GM13977 (cell line): ENCODE measurements at regions not wholly inside any gene's neighbourhood (a gene's known extent, or its start where the extent isn't known, plus 50 kb on each side); places are given as distances from the start of the nearest gene placed in this dataset.

Experiments
- DNase-seq: peaks from one replicate; pipeline ENCODE4 v3.0.0; 2012; ENCODE audit warnings: low spot score
- CTCF ChIP-seq: IDR thresholded peaks from 2 replicates; pipeline ENCODE4 v1.5.1; 2012; ENCODE audit warnings: mild to moderate bottlenecking, control low read depth; ENCODE audit not compliant: insufficient read depth; ENCODE audit errors: extremely low read depth, missing control alignments
- in situ Hi-C: fragments of 300-500 bp; cut with MboI; formaldehyde crosslinking; loops from one replicate; pipeline ENCODE4 v1.12.0; 2022; ENCODE audit warnings: low sequenced_read_pairs, low pct_unique_long_range_greater_than_20kb, mixed read lengths, inconsistent platforms; ENCODE audit not compliant: unreplicated experiment

DNA sequence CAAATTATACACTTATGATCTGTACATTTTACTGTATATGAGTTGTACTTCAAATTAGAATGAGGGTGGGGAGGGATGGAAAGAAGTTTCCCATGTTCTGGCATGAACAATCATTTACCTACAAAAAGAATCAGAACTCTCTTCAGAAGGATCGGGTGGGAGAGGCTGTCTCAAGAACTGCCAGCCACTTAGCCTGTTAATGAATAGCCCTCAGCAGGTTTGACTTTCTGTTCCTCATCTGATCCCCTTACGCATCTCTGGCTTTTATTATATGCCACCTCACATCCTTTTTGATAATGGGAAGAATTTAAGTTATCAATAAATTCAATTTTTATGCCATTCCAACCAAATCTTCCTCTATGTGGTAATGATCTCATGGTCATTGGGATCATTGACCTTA is 168.3 kb upstream of the TGFBR2 start:
- TF ChIP-seq CTCF = no peak
- no peak for DNase-seq
- in situ Hi-C loops = no loop called here

DNA sequence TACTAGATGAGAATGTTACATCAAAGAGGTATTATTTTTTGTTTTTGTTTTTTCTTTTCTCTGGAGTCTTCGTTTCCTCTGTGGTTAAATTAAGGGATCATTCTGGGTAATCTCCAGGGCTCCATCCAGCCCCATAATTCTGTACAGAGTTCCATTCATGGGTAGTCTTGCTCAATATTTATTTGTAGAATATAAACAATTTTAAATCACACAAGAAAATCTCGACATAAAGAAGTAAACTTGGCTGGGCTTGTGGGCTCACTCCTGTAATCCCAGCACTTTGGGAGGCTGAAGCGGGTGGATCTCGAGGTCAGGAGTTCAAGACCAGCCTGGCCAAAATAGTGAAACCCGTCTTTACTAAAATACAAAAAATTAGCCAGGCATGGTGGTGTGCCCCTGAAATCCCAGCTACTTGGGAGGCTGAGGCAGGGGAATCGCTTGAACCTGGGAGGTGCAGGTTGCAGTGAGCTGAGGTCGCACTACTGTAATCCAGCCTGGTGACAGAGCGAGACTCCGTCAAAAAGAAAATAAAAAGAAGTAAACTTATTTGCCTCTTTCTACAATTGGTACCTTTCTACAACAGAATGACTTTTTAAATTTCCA is 166.8 kb upstream of the TGFBR2 start:
- no peak for TF ChIP-seq CTCF
- in situ Hi-C loops = no loop called here
- DNase-seq = no peak

GRCh38 chr3:30440147-30440604 is 166.2 kb upstream of the TGFBR2 start:
- TF ChIP-seq CTCF = no peak
- in situ Hi-C loops = no loop called here
- no peak for DNase-seq

DNA sequence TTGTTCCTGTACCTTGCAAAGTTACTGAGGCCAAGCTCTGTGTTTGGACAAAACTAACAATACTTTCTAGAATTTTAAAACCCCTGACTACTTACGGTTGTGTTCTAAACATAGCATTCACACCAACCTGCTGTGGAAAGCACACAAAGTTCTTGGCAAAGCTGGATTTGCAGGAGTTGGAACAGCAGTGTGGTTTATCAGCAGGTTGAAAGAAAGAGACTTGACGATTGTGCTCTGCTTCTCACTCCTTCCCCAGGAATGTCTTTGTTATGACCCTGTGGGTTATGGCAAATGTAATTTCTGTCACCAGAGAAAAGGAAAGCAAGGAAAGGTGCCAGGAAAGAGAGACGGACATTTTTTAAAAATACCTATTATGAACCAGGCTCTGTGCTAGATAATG is 165.5 kb upstream of the TGFBR2 start:
- in situ Hi-C loops = no loop called here
- no peak for TF ChIP-seq CTCF
- no peak for DNase-seq

DNA sequence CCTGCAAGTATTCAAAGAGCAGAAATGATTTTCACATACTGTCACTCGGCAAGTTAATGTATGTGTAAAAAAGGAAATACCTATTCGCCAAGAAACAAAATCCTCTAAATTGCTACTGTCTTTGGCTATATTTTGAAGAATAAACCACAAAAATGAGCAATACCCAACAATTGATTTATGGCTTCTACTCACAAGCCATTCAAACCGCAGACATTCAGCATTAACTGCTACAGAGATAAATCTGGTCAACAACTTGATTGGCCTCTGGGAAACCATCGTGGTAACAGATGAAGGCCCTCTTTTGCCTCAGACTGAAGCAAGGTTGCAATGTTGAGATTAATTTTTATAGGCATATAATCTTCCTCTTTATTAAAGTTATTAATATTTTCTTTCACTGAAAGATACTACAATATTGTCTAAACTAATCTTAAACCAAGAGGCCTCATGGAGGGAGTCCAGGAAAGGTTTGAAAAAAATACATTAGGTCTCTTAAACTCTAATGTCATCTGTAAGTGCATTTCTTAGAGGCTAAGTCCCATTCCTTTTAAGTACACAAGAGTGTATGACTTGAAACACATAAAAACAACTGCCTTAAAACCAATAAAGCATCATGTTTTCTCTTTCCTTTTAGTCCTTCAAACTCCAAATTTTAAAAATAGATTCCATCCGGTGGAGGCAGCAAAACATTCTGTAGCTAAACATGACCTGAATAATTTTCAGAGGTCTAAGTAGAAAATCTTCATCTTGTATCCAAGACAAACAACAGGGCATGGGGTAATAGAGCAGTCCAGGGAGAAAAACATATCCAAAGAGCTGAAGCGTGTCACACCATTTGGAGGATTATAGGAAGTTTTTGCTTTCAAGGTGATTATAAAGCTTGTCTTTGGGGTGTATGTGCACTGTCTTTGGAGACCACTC is 162.4 kb upstream of the TGFBR2 start:
- DNase-seq = no peak
- in situ Hi-C loops = no loop called here
- no peak for TF ChIP-seq CTCF

DNA sequence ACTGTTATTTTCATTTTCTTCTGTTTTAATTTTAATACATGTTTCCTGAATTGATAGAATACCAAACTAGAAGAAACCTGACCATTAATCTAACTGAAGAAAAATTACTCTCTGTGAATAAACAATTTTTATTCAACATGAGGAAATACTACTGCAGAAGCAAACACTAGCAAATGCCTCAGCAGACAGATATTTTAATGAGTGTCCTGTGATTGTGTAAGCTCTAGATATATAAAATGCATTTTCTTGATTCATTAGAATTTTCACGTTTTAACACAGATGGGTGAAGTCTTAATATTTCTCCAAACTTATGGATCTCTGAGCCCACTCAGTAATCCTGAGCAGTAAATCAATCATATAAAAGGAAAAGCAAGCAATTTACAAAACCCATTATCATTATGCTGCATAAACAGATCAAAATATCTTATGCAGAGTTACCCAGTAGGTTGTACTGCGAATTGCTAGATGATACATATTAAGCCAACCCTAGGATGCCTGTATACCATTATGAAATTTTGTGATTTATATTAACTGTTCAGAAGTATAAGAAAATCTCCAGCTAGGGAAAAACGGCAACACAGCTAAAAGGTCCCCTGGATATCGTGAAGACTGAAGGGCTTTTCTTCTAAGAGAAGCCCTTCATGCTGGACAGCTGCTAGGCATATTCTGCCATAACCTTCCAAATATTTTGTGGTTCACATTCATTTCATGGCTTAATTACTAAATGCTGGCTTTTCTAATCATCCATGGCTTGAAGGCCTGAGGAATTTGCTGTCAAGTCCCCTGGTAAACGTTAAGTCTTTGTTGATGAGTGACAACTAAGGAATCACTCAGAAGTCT is 157.7 kb upstream of the TGFBR2 start:
- no peak for TF ChIP-seq CTCF
- no peak for DNase-seq
- in situ Hi-C loops = no loop called here
